NT2/D1 (cell line): ENCODE measurements at regions not wholly inside any gene's neighbourhood (a gene's known extent, or its start where the extent isn't known, plus 50 kb on each side); places are given as distances from the start of the nearest gene placed in this dataset.
"Not testable (repeated sequence)": the region's sequence is repeated elsewhere in the genome, so short reads cannot be mapped to it uniquely, and the experiment has no call there.

Experiments used
- DNase-seq: peaks from one replicate; pipeline ENCODE4 v3.0.0-alpha.2; 2011; ENCODE audit warnings: low read depth, low spot score
- H3K27me3 ChIP-seq: 2 replicates; pipeline ENCODE4 v1.6.0; 2011; ENCODE audit warnings: mild to moderate bottlenecking; ENCODE audit not compliant: insufficient read length, insufficient read depth
- H3K36me3 ChIP-seq: 2 replicates; pipeline ENCODE4 v1.6.1; 2011; ENCODE audit warnings: mild to moderate bottlenecking, low read length, mixed read lengths; ENCODE audit not compliant: insufficient read depth, insufficient read length
- H3K4me1 ChIP-seq: 2 replicates; pipeline ENCODE4 v1.5.1; 2011; ENCODE audit not compliant: insufficient read depth, insufficient read length
- H3K4me3 ChIP-seq: 2 replicates; pipeline ENCODE4 v1.5.1; 2011; ENCODE audit warnings: low read depth; ENCODE audit not compliant: insufficient read length
- H3K9ac ChIP-seq: 2 replicates; pipeline ENCODE4 v1.6.0; 2011; ENCODE audit warnings: low read depth; ENCODE audit not compliant: insufficient read length
- H3K9me3 ChIP-seq: 2 replicates; pipeline ENCODE4 v1.5.1; 2011; ENCODE audit warnings: mild to moderate bottlenecking, low read length; ENCODE audit not compliant: insufficient read depth
- SUZ12 ChIP-seq: IDR thresholded peaks from 2 replicates; pipeline ENCODE4 v1.6.1; 2011; ENCODE audit not compliant: insufficient read length, insufficient read depth; ENCODE audit errors: extremely low read depth
- YY1 ChIP-seq: IDR thresholded peaks from 2 replicates; pipeline ENCODE4 v1.6.1; 2011; ENCODE audit not compliant: insufficient read length, insufficient read depth
- ZNF274 ChIP-seq: IDR thresholded peaks from 2 replicates; pipeline ENCODE4 v1.6.1; 2011; ENCODE audit warnings: mild to moderate bottlenecking, low read depth, low read length

GRCh38 chr15:23797747-23798446 is 110.8 kb upstream of the NDN start:
- H3K4me3 ChIP-seq, result no peak overlapping the region
- no peaks in the 10 kb centered on the region for H3K27me3 ChIP-seq
- H3K4me1 ChIP-seq, result no peaks in the 10 kb centered on the region
- H3K9me3 ChIP-seq, result no peaks in the 10 kb centered on the region
- H3K9ac ChIP-seq, result no peak overlapping the region
- no peak for DNase-seq
- H3K36me3 ChIP-seq, result no peaks in the 10 kb centered on the region
- TF ChIP-seq YY1 (no peak), SUZ12 (no peak), ZNF274 (no peak)

DNA sequence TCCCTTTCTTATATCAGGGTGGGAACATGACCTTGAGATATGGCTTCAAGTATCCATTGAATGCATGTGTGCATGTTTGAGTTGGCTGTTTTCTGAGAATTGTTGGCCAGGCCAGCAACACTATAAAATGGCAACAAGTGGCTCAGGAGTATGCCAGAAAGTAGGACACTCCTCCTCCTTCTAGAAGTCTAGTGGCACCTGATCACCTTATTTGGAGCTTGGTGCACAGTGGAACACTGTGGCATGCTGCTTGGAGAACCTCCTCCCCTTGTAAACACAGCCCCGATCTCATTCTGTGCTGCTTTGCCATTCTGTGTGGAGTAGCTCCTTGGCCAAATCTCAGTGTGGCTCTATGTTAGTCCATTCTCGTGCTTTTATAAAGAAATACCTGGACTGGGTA is 114.8 kb upstream of the NDN start:
- TF ChIP-seq YY1 (no peak), ZNF274 (no peak)
- H3K9me3 ChIP-seq, result no peaks in the 10 kb centered on the region
- no peak for DNase-seq

DNA sequence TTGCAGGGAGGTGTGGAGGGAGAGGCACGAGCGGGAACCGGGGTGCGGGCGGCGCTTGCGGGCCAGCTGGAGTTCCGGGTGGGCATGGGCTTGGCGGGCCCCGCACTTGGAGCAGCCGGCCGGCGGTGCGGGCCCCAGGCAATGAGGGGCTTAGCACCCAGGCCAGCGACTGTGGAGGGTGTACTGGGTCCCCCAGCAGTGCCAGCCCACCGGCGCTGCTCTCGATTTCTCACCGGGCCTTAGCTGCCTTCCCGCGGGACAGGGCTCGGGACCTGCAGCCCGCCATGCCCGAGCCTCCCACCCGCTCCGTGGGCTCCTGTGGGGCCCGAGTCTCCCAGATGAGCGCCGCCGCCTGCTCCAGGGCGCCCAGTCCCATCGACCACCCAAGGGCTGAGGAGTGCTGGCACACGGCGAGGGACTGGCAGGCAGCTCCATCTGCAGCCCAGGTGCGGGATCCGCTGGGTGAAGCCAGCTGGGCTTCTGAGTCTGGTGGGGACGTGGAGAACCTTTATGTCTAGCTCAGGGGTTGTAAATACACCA is 115.9 kb upstream of the NDN start:
- not testable (repeated sequence) for H3K9me3 ChIP-seq, DNase-seq, H3K27me3 ChIP-seq, H3K9ac ChIP-seq, H3K4me1 ChIP-seq, H3K4me3 ChIP-seq, H3K36me3 ChIP-seq

More for the DNA sequence above, 114.8 kb upstream of the NDN start:
- Histone ChIP-seq H3K36me3 (no peaks in the 10 kb centered on the region), H3K9ac (no peak overlapping the region), H3K27me3 (no peaks in the 10 kb centered on the region), H3K4me1 (no peaks in the 10 kb centered on the region), H3K4me3 (no peak overlapping the region)

GRCh38 chr15:23806980-23807379 is 119.9 kb upstream of the NDN start:
- Histone ChIP-seq H3K4me3 (no peak overlapping the region), H3K36me3 (no peaks in the 10 kb centered on the region), H3K4me1 (no peaks in the 10 kb centered on the region), H3K9me3 (no peaks in the 10 kb centered on the region), H3K27me3 (no peaks in the 10 kb centered on the region), H3K9ac (no peak overlapping the region)
- no peak for DNase-seq
- TF ChIP-seq SUZ12 (no peak), ZNF274 (no peak), YY1 (no peak)

- peak; percentile 15 for DNase-seq
- no peak for TF ChIP-seq ZNF274
- TF ChIP-seq SUZ12, result no peak
- no peak for TF ChIP-seq YY1
- Histone ChIP-seq H3K9me3 (no peaks in the 10 kb centered on the region), H3K36me3 (no peaks in the 10 kb centered on the region), H3K4me3 (no peak overlapping the region), H3K9ac (no peak overlapping the region), H3K27me3 (no peaks in the 10 kb centered on the region), H3K4me1 (no peaks in the 10 kb centered on the region)
These were observed 136.4 kb upstream of the NDN start for GRCh38 chr15:23823508-23823907.

GRCh38 chr15:23828786-23829185 is 141.7 kb upstream of the NDN start:
- no peaks in the 10 kb centered on the region for H3K27me3 ChIP-seq
- no peak for DNase-seq
- no peak overlapping the region for H3K4me3 ChIP-seq
- TF ChIP-seq YY1 (no peak), ZNF274 (no peak), SUZ12 (no peak)
- no peaks in the 10 kb centered on the region for H3K4me1 ChIP-seq
- no peaks in the 10 kb centered on the region for H3K36me3 ChIP-seq
- H3K9ac ChIP-seq, result no peak overlapping the region
- no peaks in the 10 kb centered on the region for H3K9me3 ChIP-seq

GRCh38 chr15:23835953-23836352 is 148.8 kb upstream of the NDN start:
- Histone ChIP-seq H3K27me3 (no peaks in the 10 kb centered on the region), H3K36me3 (no peaks in the 10 kb centered on the region), H3K4me1 (no peaks in the 10 kb centered on the region), H3K4me3 (no peak overlapping the region), H3K9ac (no peak overlapping the region), H3K9me3 (no peaks in the 10 kb centered on the region)
- DNase-seq, result no peak
- no peak for TF ChIP-seq ZNF274
- no peak for TF ChIP-seq YY1
- no peak for TF ChIP-seq SUZ12
